ENCODE measurements at regions not wholly inside any gene's neighbourhood (a gene's known extent, or its start where the extent isn't known, plus 50 kb on each side); places are given as distances from the start of the nearest gene placed in this dataset.
"Not testable (repeated sequence)": the region's sequence is repeated elsewhere in the genome, so short reads cannot be mapped to it uniquely, and the experiment has no call there.

DNA sequence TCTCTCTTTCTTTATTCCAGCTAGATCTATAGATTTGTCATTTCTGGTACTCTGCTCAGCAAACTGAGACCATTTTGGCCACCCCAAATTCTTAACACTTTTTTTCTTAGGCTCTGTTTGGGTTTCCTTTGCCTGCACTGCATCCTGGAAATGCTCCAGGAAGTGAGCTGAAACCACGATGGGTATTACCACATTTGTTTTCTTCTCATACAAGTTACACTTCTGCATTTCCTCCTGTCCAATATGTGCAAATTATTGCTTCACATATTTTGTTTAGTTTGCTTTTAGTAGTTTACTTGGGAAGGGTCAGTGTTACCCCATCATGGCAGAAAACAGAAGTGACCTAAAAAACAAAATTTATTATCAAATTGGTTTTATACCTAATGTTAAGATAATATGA is 498.6 kb upstream of the GRIN3A start:
- Histone ChIP-seq H3K4me2 (ENCODE audit: low read depth, low read length) (no peak overlapping the region), H3F3A (ENCODE audit: insufficient read depth, low read length) (no peaks in the 10 kb centered on the region), H4K20me1 (ENCODE audit: insufficient read depth, low read length) (no peaks in the 10 kb centered on the region), H3K9me2 (replicated peaks; ENCODE audit: insufficient read depth, low read length) (no peaks in the 10 kb centered on the region), H3K79me2 (ENCODE audit: low read length) (no peaks in the 10 kb centered on the region), H2AFZ (ENCODE audit: low read length) (no peak overlapping the region), H3K9ac (ENCODE audit: low read length) (no peak overlapping the region), H3K4me3 (ENCODE audit: low read length) (no peak overlapping the region), H3K27ac (ENCODE audit: low read length) (no peak overlapping the region), H3K4me1 (ENCODE audit: low read length) (no peaks in the 10 kb centered on the region), H3K27me3 (replicated peaks; ENCODE audit: insufficient read depth, low read length) (no peaks in the 10 kb centered on the region), H3K36me3 (replicated peaks; ENCODE audit: insufficient read depth, low read length) (no peaks in the 10 kb centered on the region), H3K9me3 (replicated peaks; ENCODE audit: insufficient read depth, low read length) (no peaks in the 10 kb centered on the region; the same call in 1 of the 2 replicates)
- no peak for DNase-seq
- no peak for TF ChIP-seq EZH2phosphoT487 (IDR thresholded peaks at IDR 0.05; ENCODE audit: low read length)
- TF ChIP-seq, protein P1, sequence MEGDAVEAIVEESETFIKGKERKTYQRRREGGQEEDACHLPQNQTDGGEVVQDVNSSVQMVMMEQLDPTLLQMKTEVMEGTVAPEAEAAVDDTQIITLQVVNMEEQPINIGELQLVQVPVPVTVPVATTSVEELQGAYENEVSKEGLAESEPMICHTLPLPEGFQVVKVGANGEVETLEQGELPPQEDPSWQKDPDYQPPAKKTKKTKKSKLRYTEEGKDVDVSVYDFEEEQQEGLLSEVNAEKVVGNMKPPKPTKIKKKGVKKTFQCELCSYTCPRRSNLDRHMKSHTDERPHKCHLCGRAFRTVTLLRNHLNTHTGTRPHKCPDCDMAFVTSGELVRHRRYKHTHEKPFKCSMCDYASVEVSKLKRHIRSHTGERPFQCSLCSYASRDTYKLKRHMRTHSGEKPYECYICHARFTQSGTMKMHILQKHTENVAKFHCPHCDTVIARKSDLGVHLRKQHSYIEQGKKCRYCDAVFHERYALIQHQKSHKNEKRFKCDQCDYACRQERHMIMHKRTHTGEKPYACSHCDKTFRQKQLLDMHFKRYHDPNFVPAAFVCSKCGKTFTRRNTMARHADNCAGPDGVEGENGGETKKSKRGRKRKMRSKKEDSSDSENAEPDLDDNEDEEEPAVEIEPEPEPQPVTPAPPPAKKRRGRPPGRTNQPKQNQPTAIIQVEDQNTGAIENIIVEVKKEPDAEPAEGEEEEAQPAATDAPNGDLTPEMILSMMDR (IDR thresholded peaks at IDR 0.05; ENCODE audit: low read length), result no peak
- TF ChIP-seq EZH2 (optimal IDR thresholded peaks at IDR 0.05; ENCODE audit: low read depth, low read length), result no peak

DNA sequence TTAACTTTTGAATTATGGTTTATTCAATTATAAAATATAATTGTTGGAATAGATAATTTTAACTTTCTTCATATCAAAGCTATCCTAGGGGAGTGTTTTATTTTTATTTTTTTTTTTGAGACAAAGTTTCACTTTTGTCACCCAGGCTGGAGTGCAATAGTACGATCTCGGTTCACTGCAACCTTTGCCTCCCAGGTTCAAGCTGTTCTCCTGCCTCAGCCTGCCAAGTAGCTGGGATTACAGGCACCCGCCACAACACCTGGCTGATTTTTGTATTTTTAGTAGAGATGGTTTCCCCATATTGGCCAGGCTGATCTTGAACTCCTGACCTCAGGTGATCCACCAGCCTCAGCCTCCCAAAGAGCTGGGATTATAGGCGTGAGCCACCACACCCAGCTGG is 489.0 kb upstream of the GRIN3A start:
- not testable (repeated sequence) for H3K4me3 ChIP-seq (ENCODE audit: low read length); H3K9me2 ChIP-seq (replicated peaks; ENCODE audit: insufficient read depth, low read length); H3F3A ChIP-seq (ENCODE audit: insufficient read depth, low read length); H4K20me1 ChIP-seq (ENCODE audit: insufficient read depth, low read length); H2AFZ ChIP-seq (ENCODE audit: low read length); H3K27ac ChIP-seq (ENCODE audit: low read length); H3K4me2 ChIP-seq (ENCODE audit: low read depth, low read length); H3K27me3 ChIP-seq (replicated peaks; ENCODE audit: insufficient read depth, low read length); H3K36me3 ChIP-seq (replicated peaks; ENCODE audit: insufficient read depth, low read length); H3K9ac ChIP-seq (ENCODE audit: low read length); H3K79me2 ChIP-seq (ENCODE audit: low read length); H3K9me3 ChIP-seq (replicated peaks; ENCODE audit: insufficient read depth, low read length); DNase-seq; H3K4me1 ChIP-seq (ENCODE audit: low read length)

DNA sequence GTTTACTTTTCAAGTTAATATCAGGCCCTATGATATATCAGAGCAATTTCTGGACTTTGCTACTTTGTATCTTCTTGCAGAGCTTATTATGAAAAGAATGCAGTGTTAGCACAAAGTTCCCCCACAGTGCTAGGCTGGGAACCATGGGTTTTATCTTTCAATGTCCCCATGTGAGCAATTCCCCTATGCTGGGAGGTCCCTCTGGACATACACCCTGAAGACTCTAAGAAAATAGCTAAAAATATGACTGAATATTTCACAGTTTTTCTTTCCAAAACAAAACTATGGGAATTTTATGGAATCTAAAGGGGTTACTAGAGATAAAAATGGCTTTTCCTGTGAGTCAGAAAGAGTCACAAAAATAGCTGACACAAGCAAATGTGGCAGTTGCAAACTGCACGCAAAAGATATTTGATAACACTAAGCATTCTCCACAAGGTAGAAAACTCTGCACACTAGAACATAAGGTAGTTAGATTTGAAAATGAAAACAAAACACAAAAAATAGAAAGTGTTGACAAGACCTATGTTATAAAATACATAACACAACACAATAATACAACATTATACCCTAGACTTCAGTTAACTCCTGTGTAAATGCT is 487.5 kb upstream of the GRIN3A start:
- Histone ChIP-seq H2AFZ (ENCODE audit: low read length) (no peak overlapping the region), H3K27me3 (replicated peaks; ENCODE audit: insufficient read depth, low read length) (no peaks in the 10 kb centered on the region), H3K9me3 (replicated peaks; ENCODE audit: insufficient read depth, low read length) (no peaks in the 10 kb centered on the region), H3K4me2 (ENCODE audit: low read depth, low read length) (no peak overlapping the region), H3K9me2 (replicated peaks; ENCODE audit: insufficient read depth, low read length) (no peaks in the 10 kb centered on the region), H3K9ac (ENCODE audit: low read length) (no peak overlapping the region), H4K20me1 (ENCODE audit: insufficient read depth, low read length) (no peaks in the 10 kb centered on the region), H3K4me1 (ENCODE audit: low read length) (no peaks in the 10 kb centered on the region), H3K4me3 (ENCODE audit: low read length) (no peak overlapping the region), H3K79me2 (ENCODE audit: low read length) (no peaks in the 10 kb centered on the region), H3K27ac (ENCODE audit: low read length) (no peak overlapping the region), H3F3A (ENCODE audit: insufficient read depth, low read length) (no peaks in the 10 kb centered on the region), H3K36me3 (replicated peaks; ENCODE audit: insufficient read depth, low read length) (no peaks in the 10 kb centered on the region)
- no peak for DNase-seq
- TF ChIP-seq EZH2phosphoT487 (IDR thresholded peaks at IDR 0.05; ENCODE audit: low read length), result no peak
- TF ChIP-seq, protein P1 (IDR thresholded peaks at IDR 0.05; ENCODE audit: low read length), result no peak
- no peak for TF ChIP-seq EZH2 (optimal IDR thresholded peaks at IDR 0.05; ENCODE audit: low read depth, low read length)

DNA sequence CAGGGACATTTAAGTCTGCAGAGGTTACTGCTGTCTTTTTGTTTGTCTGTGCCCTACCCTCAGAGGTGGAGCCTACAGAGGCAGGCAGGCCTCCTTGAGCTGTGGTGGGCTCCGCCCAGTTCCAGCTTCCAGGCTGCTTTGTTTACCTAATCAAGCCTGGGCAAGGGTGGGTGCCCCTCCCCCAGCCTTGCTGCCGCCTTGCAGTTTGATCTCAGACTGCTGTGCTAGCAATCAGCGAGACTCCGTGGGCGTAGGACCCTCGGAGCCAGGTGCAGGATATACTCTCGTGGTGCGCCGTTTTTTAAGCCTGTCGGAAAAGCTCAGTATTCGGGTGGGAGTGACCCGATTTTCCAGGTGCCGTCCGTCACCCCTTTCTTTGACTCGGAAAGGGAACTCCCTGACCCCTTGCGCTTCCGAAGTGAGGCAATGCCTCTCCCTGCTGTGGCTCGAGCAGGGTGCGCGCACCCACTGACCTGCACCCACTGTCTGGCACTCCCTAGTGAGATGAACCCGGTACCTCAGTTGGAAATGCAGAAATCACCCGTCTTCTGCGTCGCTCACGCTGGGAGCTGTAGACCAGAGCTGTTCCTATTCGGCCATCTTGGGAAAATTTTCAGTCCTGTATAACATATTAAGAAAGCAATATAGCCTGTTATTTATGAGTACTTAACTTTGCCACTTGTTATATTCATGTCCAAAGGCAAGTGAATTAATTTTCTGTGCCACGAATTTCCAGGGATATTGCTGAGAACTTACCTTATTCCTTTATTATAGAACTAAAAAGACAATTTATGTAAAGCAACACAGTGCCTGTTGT is 485.1 kb upstream of the GRIN3A start:
- not testable (repeated sequence) for H3K9me2 ChIP-seq (replicated peaks; ENCODE audit: insufficient read depth, low read length); H3K27ac ChIP-seq (ENCODE audit: low read length); H3K4me2 ChIP-seq (ENCODE audit: low read depth, low read length); H3K79me2 ChIP-seq (ENCODE audit: low read length); H3K27me3 ChIP-seq (replicated peaks; ENCODE audit: insufficient read depth, low read length); H3K36me3 ChIP-seq (replicated peaks; ENCODE audit: insufficient read depth, low read length); H3K9me3 ChIP-seq (replicated peaks; ENCODE audit: insufficient read depth, low read length); H3K4me1 ChIP-seq (ENCODE audit: low read length); H3F3A ChIP-seq (ENCODE audit: insufficient read depth, low read length); H3K9ac ChIP-seq (ENCODE audit: low read length); DNase-seq; H4K20me1 ChIP-seq (ENCODE audit: insufficient read depth, low read length); H3K4me3 ChIP-seq (ENCODE audit: low read length); H2AFZ ChIP-seq (ENCODE audit: low read length)
